Gastroesophageal sphincter (tissue), 4 donors: ENCODE measurements at regions not wholly inside any gene's neighbourhood (a gene's known extent, or its start where the extent isn't known, plus 50 kb on each side); places are given as distances from the start of the nearest gene placed in this dataset.
"Not testable (repeated sequence)": the region's sequence is repeated elsewhere in the genome, so short reads cannot be mapped to it uniquely, and the experiment has no call there.

Source experiments
- ATAC-seq: fragments of 150-250 bp; one replicate; pipeline ENCODE4 v1.9.1; 2016; ENCODE audit warnings: mild to moderate bottlenecking, moderate library complexity
- H3K27ac ChIP-seq, 4 donors: fragments of 200-600 bp; sonication (generic) in 3 of 4; 1 replicate in 3 of 4; 2 replicates in 1 of 4; pipeline ENCODE4 v1.5.1; 2016 to 2019
- H3K27me3 ChIP-seq: fragments of 200-600 bp; sonication (generic); one replicate; pipeline ENCODE4 v1.5.1; 2019
- H3K36me3 ChIP-seq, 2 donors: fragments of 200-600 bp; sonication (generic); one replicate each; pipeline ENCODE4 v1.5.1; 2019; ENCODE audit warnings: control low read depth in 1 of 2
- H3K4me1 ChIP-seq, 3 donors: fragments of 200-600 bp; sonication (generic); 1 replicate in 2 of 3; 2 replicates in 1 of 3; pipeline ENCODE4 v1.5.1; 2016 to 2019; ENCODE audit warnings: control low read depth in 2 of 3
- H3K4me3 ChIP-seq, 2 donors: fragments of 200-600 bp; sonication (generic); one replicate each; pipeline ENCODE4 v1.5.1; 2019; ENCODE audit warnings: mild to moderate bottlenecking in 1 of 2, moderate library complexity in 1 of 2
- H3K9me3 ChIP-seq, 3 donors: fragments of 200-600 bp; sonication (generic); one replicate each; pipeline ENCODE4 v1.5.1; 2017 to 2019; ENCODE audit warnings: control low read depth in 2 of 3
- CTCF ChIP-seq, 4 experiments: fragments of 200-600 bp in 2 of 4; fragments of 450-650 bp in 2 of 4; sonication (generic) in 1 of 4; IDR thresholded peaks; one replicate each; pipeline ENCODE4 v1.5.1; 2017 to 2019; ENCODE audit warnings: antibody characterized with exemption in 4 of 4, mild to moderate bottlenecking in 2 of 4, moderate library complexity in 2 of 4
- EP300 ChIP-seq: sonication (generic); formaldehyde crosslinking; IDR thresholded peaks from one replicate; pipeline ENCODE4 v1.6.1; 2017; ENCODE audit warnings: antibody characterized with exemption, mild to moderate bottlenecking
- POLR2A ChIP-seq, 2 donors: fragments of 450-650 bp; IDR thresholded peaks; one replicate each; pipeline ENCODE4 v1.6.1; 2017; ENCODE audit warnings: antibody characterized with exemption in 2 of 2, mild to moderate bottlenecking in 2 of 2, moderate library complexity in 1 of 2
- POLR2AphosphoS5 ChIP-seq: sonication (generic); formaldehyde crosslinking; IDR thresholded peaks from one replicate; pipeline ENCODE4 v1.6.1; 2017; ENCODE audit warnings: antibody characterized with exemption
- WGBS, 2 donors: methylation state at CpG; one replicate each; pipeline ENCODE4 v1.1.5; 2018; ENCODE audit warnings: low coverage in 1 of 2; 5-methylcytosine and 5-hydroxymethylcytosine counted together

DNA sequence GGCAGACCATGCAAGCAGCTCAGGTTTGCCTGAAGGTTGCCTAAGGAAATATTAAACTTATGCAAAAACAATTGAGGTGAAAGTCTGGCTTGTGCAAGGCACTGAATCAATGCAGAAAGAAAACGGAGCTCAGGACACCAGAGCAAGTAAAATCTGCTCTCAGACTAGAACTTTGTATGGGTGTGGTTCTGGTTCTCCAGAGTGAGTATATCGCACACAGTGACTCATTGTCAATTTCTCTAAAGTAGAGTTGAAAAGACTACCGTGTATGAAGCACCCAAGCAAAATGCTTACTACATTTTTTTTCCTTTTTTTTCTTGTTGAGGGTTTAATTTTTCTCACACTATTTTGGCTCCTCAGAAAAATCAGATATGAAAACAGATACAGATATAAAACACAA, 650.3 kb upstream of the CDH10 start:
- 60 to 70% methylated on average over 3 of the region's 3 CpGs for WGBS, 2 donors
- TF ChIP-seq POLR2A (IDR thresholded peaks at IDR 0.05) (no peak), EP300 (no peak), POLR2AphosphoS5 (no peak), CTCF (IDR thresholded peaks at IDR 0.05) (no peak)
- H3K4me3 ChIP-seq = no peak overlapping the region

GRCh38 chr5:25289766-25290165, 645.0 kb upstream of the CDH10 start:
- not testable (repeated sequence) for H3K4me3 ChIP-seq, H3K27ac ChIP-seq, H3K36me3 ChIP-seq, H3K9me3 ChIP-seq, ATAC-seq, H3K4me1 ChIP-seq, H3K27me3 ChIP-seq
- 91 to 100% methylated on average over 2 of the region's 2 CpGs for WGBS, 2 donors

More for the DNA sequence above, 650.3 kb upstream of the CDH10 start:
- no peak overlapping the region for H3K27ac ChIP-seq
- ATAC-seq = no peak
- no peaks in the 10 kb centered on the region for H3K4me1 ChIP-seq
- H3K27me3 ChIP-seq = no peaks in the 10 kb centered on the region
- H3K9me3 ChIP-seq = no peaks in the 10 kb centered on the region
- no peaks in the 10 kb centered on the region for H3K36me3 ChIP-seq

- Histone ChIP-seq H3K4me1 (no peaks in the 10 kb centered on the region), H3K36me3 (no peaks in the 10 kb centered on the region), H3K27me3 (no peaks in the 10 kb centered on the region), H3K27ac (no peak overlapping the region), H3K9me3 (no peaks in the 10 kb centered on the region), H3K4me3 (no peak overlapping the region)
- 53 to 56% methylated on average over 3 of the region's 3 CpGs for WGBS, 2 donors
- TF ChIP-seq POLR2AphosphoS5 (no peak), EP300 (no peak)
- no peak for ATAC-seq
Observed at GRCh38 chr5:25286319-25286718, 641.5 kb upstream of the CDH10 start.

DNA sequence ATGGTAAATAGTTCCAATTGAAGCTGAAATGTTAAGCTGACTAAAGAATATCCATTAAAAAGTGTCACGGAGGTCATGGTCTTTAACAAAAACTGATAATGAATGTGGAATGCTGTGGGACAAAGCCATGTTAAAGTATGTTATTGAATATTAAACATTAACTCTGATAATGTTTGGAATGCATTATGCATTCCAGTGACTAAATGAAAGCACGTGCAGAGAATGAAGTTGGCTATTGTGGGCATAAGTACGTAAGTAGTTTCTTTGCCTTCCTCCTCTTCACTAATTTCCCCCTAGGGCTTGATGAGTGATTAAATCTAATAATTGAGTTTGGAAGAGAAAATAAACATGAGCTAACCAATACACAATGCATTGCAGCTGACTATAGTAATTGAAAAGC, 640.4 kb upstream of the CDH10 start:
- Histone ChIP-seq H3K27me3 (no peaks in the 10 kb centered on the region), H3K4me1 (no peaks in the 10 kb centered on the region), H3K4me3 (no peak overlapping the region), H3K9me3 (no peaks in the 10 kb centered on the region), H3K27ac (no peak overlapping the region), H3K36me3 (no peaks in the 10 kb centered on the region)
- WGBS, 2 donors = 64 to 67% methylated on average over 3 of the region's 3 CpGs
- ATAC-seq = no peak
- TF ChIP-seq POLR2AphosphoS5 (no peak), POLR2A (IDR thresholded peaks at IDR 0.05) (no peak), CTCF (IDR thresholded peaks at IDR 0.05) (no peak), EP300 (no peak)

GRCh38 chr5:25263507-25263906, 618.7 kb upstream of the CDH10 start:
- H3K9me3 ChIP-seq = peaks cover 0 to 19% (median 0%) of the 10 kb centered on the region in 3 donors
- H3K36me3 ChIP-seq, H3K27ac ChIP-seq, ATAC-seq, H3K27me3 ChIP-seq, H3K4me3 ChIP-seq, H3K4me1 ChIP-seq: not testable (repeated sequence)
- 80 to 92% methylated on average over 1 to 5 of the region's 14 CpGs for WGBS, 2 donors

DNA sequence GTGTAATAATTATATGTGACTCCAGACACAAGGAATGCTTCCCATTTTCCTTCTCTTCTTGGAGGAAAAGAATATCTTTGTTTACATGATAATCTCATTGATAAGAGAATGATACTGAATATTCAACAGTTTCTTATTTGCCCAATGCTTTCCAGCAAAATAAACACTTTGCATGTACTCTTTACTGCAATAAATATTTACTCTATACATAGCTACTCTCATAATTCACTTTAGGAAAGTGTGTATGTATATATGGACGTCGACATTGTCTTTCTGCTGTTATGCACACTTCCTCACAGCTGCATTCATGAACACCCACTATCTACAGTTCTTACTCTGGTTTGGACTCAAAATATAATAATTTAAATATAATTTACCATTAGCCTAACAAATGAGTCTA, 617.4 kb upstream of the CDH10 start:
- Histone ChIP-seq H3K9me3 (peaks cover 0 to 7% (median 0%) of the 10 kb centered on the region in 3 donors), H3K27me3 (no peaks in the 10 kb centered on the region), H3K4me3 (no peak overlapping the region), H3K36me3 (no peaks in the 10 kb centered on the region), H3K27ac (no peak overlapping the region), H3K4me1 (no peaks in the 10 kb centered on the region)
- WGBS, 2 donors = 49 to 54% methylated on average over 2 of the region's 2 CpGs
- TF ChIP-seq POLR2AphosphoS5 (no peak), CTCF (IDR thresholded peaks at IDR 0.05) (no peak), EP300 (no peak), POLR2A (IDR thresholded peaks at IDR 0.05) (no peak)
- no peak for ATAC-seq

GRCh38 chr5:25255128-25255527, 610.4 kb upstream of the CDH10 start:
- Histone ChIP-seq H3K36me3 (no peaks in the 10 kb centered on the region), H3K4me1 (no peaks in the 10 kb centered on the region), H3K27ac (no peak overlapping the region), H3K27me3 (no peaks in the 10 kb centered on the region), H3K9me3 (no peaks in the 10 kb centered on the region), H3K4me3 (no peak overlapping the region)
- WGBS, 2 donors = 47 to 58% methylated on average over 1 of the region's 1 CpG
- TF ChIP-seq POLR2AphosphoS5 (no peak), EP300 (no peak), POLR2A (IDR thresholded peaks at IDR 0.05) (no peak), CTCF (IDR thresholded peaks at IDR 0.05) (no peak)
- no peak for ATAC-seq
